ENCODE measurements at regions not wholly inside any gene's neighbourhood (a gene's known extent, or its start where the extent isn't known, plus 50 kb on each side); places are given as distances from the start of the nearest gene placed in this dataset.

DNA sequence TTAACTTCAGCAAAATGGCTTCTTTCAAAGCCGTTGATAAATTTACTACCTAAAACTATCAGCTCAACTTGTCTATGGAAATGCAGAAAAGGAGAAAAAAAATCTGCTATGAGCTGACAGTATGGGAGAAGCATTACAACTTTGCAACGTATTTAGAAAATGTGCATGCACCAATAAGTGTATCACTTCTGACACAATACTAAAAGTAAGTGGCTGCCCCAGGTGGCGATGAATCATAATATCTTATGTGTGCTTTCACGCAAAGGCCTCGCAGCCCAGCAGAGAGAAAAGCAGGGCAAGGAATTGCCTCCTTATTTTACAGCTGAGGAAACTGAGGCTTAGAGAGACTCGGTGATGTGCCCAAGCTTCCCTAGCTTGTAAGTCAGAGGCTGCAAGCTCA is 101.8 kb downstream of the SALL1 start:
- Histone ChIP-seq H3K4me3 (ENCODE audit: low read length) (no peak overlapping the region), H3K9me2 (replicated peaks; ENCODE audit: insufficient read depth, low read length) (no peaks in the 10 kb centered on the region), H3K36me3 (replicated peaks; ENCODE audit: insufficient read depth, low read length) (no peaks in the 10 kb centered on the region), H3K4me1 (ENCODE audit: low read length) (no peaks in the 10 kb centered on the region), H3K27me3 (replicated peaks; ENCODE audit: insufficient read depth, low read length) (no peaks in the 10 kb centered on the region), H3F3A (ENCODE audit: insufficient read depth, low read length) (no peaks in the 10 kb centered on the region), H3K27ac (ENCODE audit: low read length) (no peak overlapping the region), H3K9ac (ENCODE audit: low read length) (no peak overlapping the region), H2AFZ (ENCODE audit: low read length) (no peak overlapping the region), H4K20me1 (ENCODE audit: insufficient read depth, low read length) (no peaks in the 10 kb centered on the region), H3K79me2 (ENCODE audit: low read length) (no peaks in the 10 kb centered on the region), H3K9me3 (replicated peaks; ENCODE audit: insufficient read depth, low read length) (no peaks in the 10 kb centered on the region), H3K4me2 (ENCODE audit: low read depth, low read length) (no peak overlapping the region)
- no peak for DNase-seq
- TF ChIP-seq EZH2 (optimal IDR thresholded peaks at IDR 0.05; ENCODE audit: low read depth, low read length) (no peak), CTCF (IDR thresholded peaks at IDR 0.05; ENCODE audit: low read length) (no peak), EZH2phosphoT487 (IDR thresholded peaks at IDR 0.05; ENCODE audit: low read length) (no peak)

DNA sequence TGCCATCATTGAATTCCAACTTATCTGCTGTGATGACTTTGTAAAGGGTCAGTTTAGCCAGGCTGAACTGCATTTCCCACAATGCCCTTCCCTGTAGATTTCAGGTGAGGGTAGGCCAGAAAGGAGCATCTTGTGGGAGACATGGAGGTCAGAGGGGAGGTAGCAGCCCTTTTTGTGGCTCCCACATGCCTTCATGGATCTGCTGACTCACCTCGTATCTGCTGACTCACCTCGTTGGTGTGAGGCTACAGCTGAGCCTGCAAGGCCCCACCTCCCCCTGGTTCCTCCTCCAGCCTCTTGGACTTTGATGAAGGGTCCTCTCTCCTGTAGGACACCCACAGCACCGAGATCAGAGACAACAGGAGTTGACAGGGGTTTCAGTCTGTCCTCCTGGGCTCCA is 102.5 kb downstream of the SALL1 start:
- no peak for DNase-seq
- Histone ChIP-seq H3K4me2 (ENCODE audit: low read depth, low read length) (no peak overlapping the region), H3K4me3 (ENCODE audit: low read length) (no peak overlapping the region), H3K9me2 (replicated peaks; ENCODE audit: insufficient read depth, low read length) (no peaks in the 10 kb centered on the region), H3K36me3 (replicated peaks; ENCODE audit: insufficient read depth, low read length) (no peaks in the 10 kb centered on the region), H3K79me2 (ENCODE audit: low read length) (no peaks in the 10 kb centered on the region), H3K9me3 (replicated peaks; ENCODE audit: insufficient read depth, low read length) (no peaks in the 10 kb centered on the region), H3K27ac (ENCODE audit: low read length) (no peak overlapping the region), H3K27me3 (replicated peaks; ENCODE audit: insufficient read depth, low read length) (no peaks in the 10 kb centered on the region), H3K4me1 (ENCODE audit: low read length) (no peaks in the 10 kb centered on the region), H2AFZ (ENCODE audit: low read length) (no peak overlapping the region), H3K9ac (ENCODE audit: low read length) (no peak overlapping the region), H4K20me1 (ENCODE audit: insufficient read depth, low read length) (no peaks in the 10 kb centered on the region), H3F3A (ENCODE audit: insufficient read depth, low read length) (no peaks in the 10 kb centered on the region)
- no peak for TF ChIP-seq CTCF (IDR thresholded peaks at IDR 0.05; ENCODE audit: low read length)
- TF ChIP-seq EZH2phosphoT487 (IDR thresholded peaks at IDR 0.05; ENCODE audit: low read length): no peak
- no peak for TF ChIP-seq EZH2 (optimal IDR thresholded peaks at IDR 0.05; ENCODE audit: low read depth, low read length)

DNA sequence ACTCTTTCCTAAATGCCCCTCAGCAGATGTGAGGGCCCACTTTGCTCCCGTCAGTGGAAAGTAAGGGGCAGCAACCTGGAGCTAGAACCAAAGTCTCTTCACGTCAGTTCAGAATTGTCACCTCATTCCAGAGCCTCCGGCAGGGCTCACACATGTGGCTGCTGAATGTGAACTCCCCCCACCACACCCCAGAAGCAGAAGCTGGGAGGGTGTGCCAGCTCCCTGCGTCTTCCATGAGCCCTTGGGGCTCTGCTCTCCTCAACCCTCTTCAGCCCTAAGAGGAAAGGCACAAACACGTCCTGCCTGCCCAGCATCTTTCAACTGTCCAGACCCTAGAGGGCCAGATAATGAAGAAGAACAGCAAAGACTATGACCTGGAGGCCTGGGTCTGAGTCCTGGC is 105.3 kb downstream of the SALL1 start:
- TF ChIP-seq EZH2 (optimal IDR thresholded peaks at IDR 0.05; ENCODE audit: low read depth, low read length): no peak
- no peak for TF ChIP-seq EZH2phosphoT487 (IDR thresholded peaks at IDR 0.05; ENCODE audit: low read length)
- no peak for TF ChIP-seq CTCF (IDR thresholded peaks at IDR 0.05; ENCODE audit: low read length)
- H2AFZ ChIP-seq (ENCODE audit: low read length): no peak overlapping the region

More for the DNA sequence above, 105.3 kb downstream of the SALL1 start:
- no peaks in the 10 kb centered on the region for H3K36me3 ChIP-seq (replicated peaks; ENCODE audit: insufficient read depth, low read length)
- H3F3A ChIP-seq (ENCODE audit: insufficient read depth, low read length): no peaks in the 10 kb centered on the region
- no peak overlapping the region for H3K9ac ChIP-seq (ENCODE audit: low read length)
- no peak overlapping the region for H3K4me2 ChIP-seq (ENCODE audit: low read depth, low read length)
- H3K27ac ChIP-seq (ENCODE audit: low read length): no peak overlapping the region
- H3K4me1 ChIP-seq (ENCODE audit: low read length): no peaks in the 10 kb centered on the region
- no peaks in the 10 kb centered on the region for H3K27me3 ChIP-seq (replicated peaks; ENCODE audit: insufficient read depth, low read length)
- no peak overlapping the region for H3K4me3 ChIP-seq (ENCODE audit: low read length)
- no peaks in the 10 kb centered on the region for H3K9me2 ChIP-seq (replicated peaks; ENCODE audit: insufficient read depth, low read length)
- H3K9me3 ChIP-seq (replicated peaks; ENCODE audit: insufficient read depth, low read length): no peaks in the 10 kb centered on the region
- H4K20me1 ChIP-seq (ENCODE audit: insufficient read depth, low read length): no peaks in the 10 kb centered on the region
- H3K79me2 ChIP-seq (ENCODE audit: low read length): no peaks in the 10 kb centered on the region
- no peak for DNase-seq

Data from MM.1S (cell line).